Endothelial cell (in vitro differentiated cells): ENCODE measurements at regions not wholly inside any gene's neighbourhood (a gene's known extent, or its start where the extent isn't known, plus 50 kb on each side); places are given as distances from the start of the nearest gene placed in this dataset.

Source experiments
- DNase-seq: peaks from one replicate; pipeline ENCODE4 v3.0.0; 2021; ENCODE audit warnings: low spot score
- H3K27ac Mint-ChIP-seq: one replicate; pipeline ENCODE4 v1.8.0; 2021; ENCODE audit warnings: mixed read lengths, inconsistent platforms; ENCODE audit not compliant: unreplicated experiment
- H3K27me3 Mint-ChIP-seq: one replicate; pipeline ENCODE4 v1.8.0; 2021; ENCODE audit warnings: mild to moderate bottlenecking, moderate library complexity, mixed read lengths, inconsistent platforms; ENCODE audit not compliant: unreplicated experiment
- H3K36me3 Mint-ChIP-seq: one replicate; pipeline ENCODE4 v1.8.0; 2021; ENCODE audit warnings: mild to moderate bottlenecking, low read depth, mixed read lengths, inconsistent platforms; ENCODE audit not compliant: unreplicated experiment
- H3K4me1 Mint-ChIP-seq: one replicate; pipeline ENCODE4 v1.8.0; 2021; ENCODE audit warnings: mild to moderate bottlenecking, mixed read lengths, inconsistent platforms; ENCODE audit not compliant: unreplicated experiment
- H3K4me3 Mint-ChIP-seq: one replicate; pipeline ENCODE4 v1.8.0; 2021; ENCODE audit warnings: mild to moderate bottlenecking, mixed read lengths, inconsistent platforms; ENCODE audit not compliant: unreplicated experiment
- H3K9me3 Mint-ChIP-seq: one replicate; pipeline ENCODE4 v1.8.0; 2021; ENCODE audit warnings: mixed read lengths, inconsistent platforms; ENCODE audit not compliant: unreplicated experiment
- TF ChIP-seq, protein P1 (sequence below): fragments of 200-600 bp; sonication (generic); IDR thresholded peaks from one replicate; pipeline ENCODE4 v1.5.0; 2021; ENCODE audit warnings: antibody characterized with exemption; ENCODE audit not compliant: unreplicated experiment

- Mint-ChIP-seq H3K9me3 (no peaks in the 10 kb centered on the region), H3K36me3 (peaks cover 11% of the 10 kb centered on the region), H3K4me1 (peaks cover 12% of the 10 kb centered on the region), H3K27ac (no peak overlapping the region), H3K27me3 (peaks cover 7% of the 10 kb centered on the region), H3K4me3 (peak overlapping the region; percentile 56)
- TF ChIP-seq, protein P1, sequence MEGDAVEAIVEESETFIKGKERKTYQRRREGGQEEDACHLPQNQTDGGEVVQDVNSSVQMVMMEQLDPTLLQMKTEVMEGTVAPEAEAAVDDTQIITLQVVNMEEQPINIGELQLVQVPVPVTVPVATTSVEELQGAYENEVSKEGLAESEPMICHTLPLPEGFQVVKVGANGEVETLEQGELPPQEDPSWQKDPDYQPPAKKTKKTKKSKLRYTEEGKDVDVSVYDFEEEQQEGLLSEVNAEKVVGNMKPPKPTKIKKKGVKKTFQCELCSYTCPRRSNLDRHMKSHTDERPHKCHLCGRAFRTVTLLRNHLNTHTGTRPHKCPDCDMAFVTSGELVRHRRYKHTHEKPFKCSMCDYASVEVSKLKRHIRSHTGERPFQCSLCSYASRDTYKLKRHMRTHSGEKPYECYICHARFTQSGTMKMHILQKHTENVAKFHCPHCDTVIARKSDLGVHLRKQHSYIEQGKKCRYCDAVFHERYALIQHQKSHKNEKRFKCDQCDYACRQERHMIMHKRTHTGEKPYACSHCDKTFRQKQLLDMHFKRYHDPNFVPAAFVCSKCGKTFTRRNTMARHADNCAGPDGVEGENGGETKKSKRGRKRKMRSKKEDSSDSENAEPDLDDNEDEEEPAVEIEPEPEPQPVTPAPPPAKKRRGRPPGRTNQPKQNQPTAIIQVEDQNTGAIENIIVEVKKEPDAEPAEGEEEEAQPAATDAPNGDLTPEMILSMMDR = no peak
- no peak for DNase-seq
These were observed 123.0 kb downstream of the FSCB start for GRCh38 chr14:44384093-44384492.

DNA sequence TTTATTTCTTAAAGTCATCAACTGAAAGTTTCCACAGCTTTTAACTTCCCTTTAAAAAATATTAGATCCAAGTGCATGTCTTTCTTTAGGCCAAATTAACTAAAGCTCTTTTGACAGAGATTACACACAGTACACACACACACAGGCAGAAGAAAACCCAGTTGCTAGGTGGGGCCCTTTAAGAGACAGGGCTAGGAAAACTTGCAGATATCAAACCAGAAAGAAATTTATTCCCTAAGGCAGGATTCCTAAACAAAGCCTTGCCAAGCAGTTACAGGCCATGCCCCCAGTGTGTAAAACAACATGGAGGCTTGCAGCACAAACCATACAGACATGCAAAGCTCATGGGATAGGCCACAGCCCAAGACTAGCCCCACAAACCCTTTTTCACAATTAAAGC is 123.4 kb downstream of the FSCB start:
- TF ChIP-seq, protein P1 = no peak
- Mint-ChIP-seq H3K4me3 (peak overlapping the region; percentile 56), H3K36me3 (peaks cover 11% of the 10 kb centered on the region), H3K27ac (no peak overlapping the region), H3K4me1 (peaks cover 12% of the 10 kb centered on the region), H3K9me3 (no peaks in the 10 kb centered on the region), H3K27me3 (peaks cover 7% of the 10 kb centered on the region)
- no peak for DNase-seq

GRCh38 chr14:44379292-44379977 is 127.6 kb downstream of the FSCB start:
- peaks cover 5% of the 10 kb centered on the region for H3K27me3 Mint-ChIP-seq
- peaks cover 38% of the 10 kb centered on the region for H3K36me3 Mint-ChIP-seq
- H3K27ac Mint-ChIP-seq = peak overlapping the region; percentile 67
- TF ChIP-seq, protein P1 = no peak
- H3K4me1 Mint-ChIP-seq = peaks cover 10% of the 10 kb centered on the region
- DNase-seq = no peak
- H3K9me3 Mint-ChIP-seq = peaks cover 21% of the 10 kb centered on the region
- no peak overlapping the region for H3K4me3 Mint-ChIP-seq

- Mint-ChIP-seq H3K4me3 (no peak overlapping the region), H3K27me3 (peaks cover 4% of the 10 kb centered on the region), H3K4me1 (peaks cover 6% of the 10 kb centered on the region), H3K9me3 (peaks cover 21% of the 10 kb centered on the region), H3K36me3 (peaks cover 27% of the 10 kb centered on the region), H3K27ac (no peak overlapping the region)
- DNase-seq = no peak
- TF ChIP-seq, protein P1 = no peak
These were observed 132.2 kb downstream of the FSCB start for GRCh38 chr14:44374906-44375305.

GRCh38 chr14:44372807-44373489 is 134.1 kb downstream of the FSCB start:
- TF ChIP-seq, protein P1 = no peak
- Mint-ChIP-seq H3K27ac (no peak overlapping the region), H3K4me3 (no peak overlapping the region), H3K36me3 (peaks cover 27% of the 10 kb centered on the region), H3K27me3 (no peaks in the 10 kb centered on the region), H3K9me3 (peaks cover 21% of the 10 kb centered on the region), H3K4me1 (no peaks in the 10 kb centered on the region)
- DNase-seq = no peak
